PC-9 (cell line): ENCODE measurements at regions not wholly inside any gene's neighbourhood (a gene's known extent, or its start where the extent isn't known, plus 50 kb on each side); places are given as distances from the start of the nearest gene placed in this dataset.

Experiments
- EZH2 ChIP-seq: fragments of 200-600 bp; sonication (generic); IDR thresholded peaks from 2 replicates; pipeline ENCODE4 v1.8.0; 2017; ENCODE audit warnings: antibody characterized with exemption, low read depth
- TF ChIP-seq, protein P1 (sequence below): fragments of 200-600 bp; sonication (generic); conservative IDR thresholded peaks from 2 replicates; pipeline ENCODE4 v1.6.1; 2017; ENCODE audit warnings: mixed run types, antibody characterized with exemption, mild to moderate bottlenecking, moderate library complexity

GRCh38 chr5:73374520-73375190 lies 73.9 kb downstream of the FOXD1 start:
- TF ChIP-seq, protein P1, sequence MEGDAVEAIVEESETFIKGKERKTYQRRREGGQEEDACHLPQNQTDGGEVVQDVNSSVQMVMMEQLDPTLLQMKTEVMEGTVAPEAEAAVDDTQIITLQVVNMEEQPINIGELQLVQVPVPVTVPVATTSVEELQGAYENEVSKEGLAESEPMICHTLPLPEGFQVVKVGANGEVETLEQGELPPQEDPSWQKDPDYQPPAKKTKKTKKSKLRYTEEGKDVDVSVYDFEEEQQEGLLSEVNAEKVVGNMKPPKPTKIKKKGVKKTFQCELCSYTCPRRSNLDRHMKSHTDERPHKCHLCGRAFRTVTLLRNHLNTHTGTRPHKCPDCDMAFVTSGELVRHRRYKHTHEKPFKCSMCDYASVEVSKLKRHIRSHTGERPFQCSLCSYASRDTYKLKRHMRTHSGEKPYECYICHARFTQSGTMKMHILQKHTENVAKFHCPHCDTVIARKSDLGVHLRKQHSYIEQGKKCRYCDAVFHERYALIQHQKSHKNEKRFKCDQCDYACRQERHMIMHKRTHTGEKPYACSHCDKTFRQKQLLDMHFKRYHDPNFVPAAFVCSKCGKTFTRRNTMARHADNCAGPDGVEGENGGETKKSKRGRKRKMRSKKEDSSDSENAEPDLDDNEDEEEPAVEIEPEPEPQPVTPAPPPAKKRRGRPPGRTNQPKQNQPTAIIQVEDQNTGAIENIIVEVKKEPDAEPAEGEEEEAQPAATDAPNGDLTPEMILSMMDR = no peak
- TF ChIP-seq EZH2 = no peak
